Mesendoderm (in vitro differentiated cells): ENCODE measurements at regions not wholly inside any gene's neighbourhood (a gene's known extent, or its start where the extent isn't known, plus 50 kb on each side); places are given as distances from the start of the nearest gene placed in this dataset.

Source experiments
- DNase-seq: peaks from one replicate; pipeline ENCODE4 v3.0.0; 2013
- H2AK5ac ChIP-seq: 2 replicates; pipeline ENCODE4 v1.6.1; 2013; ENCODE audit warnings: low read length, inconsistent platforms
- H2BK120ac ChIP-seq: 2 replicates; pipeline ENCODE4 v1.6.1; 2013; ENCODE audit warnings: low read depth, mild to moderate bottlenecking, low read length, moderate library complexity, mixed read lengths
- H2BK15ac ChIP-seq: replicated peaks from 2 replicates; pipeline ENCODE4 v1.6.1; 2013; ENCODE audit warnings: low read depth, mild to moderate bottlenecking, moderate library complexity
- H2BK5ac ChIP-seq: 2 replicates; pipeline ENCODE4 v1.6.1; 2013; ENCODE audit warnings: low read length, inconsistent platforms
- H3K18ac ChIP-seq: 2 replicates; pipeline ENCODE4 v1.6.1; 2013; ENCODE audit warnings: mild to moderate bottlenecking, low read length, mixed read lengths
- H3K23ac ChIP-seq: one replicate; pipeline ENCODE4 v1.6.1; 2013; ENCODE audit warnings: low read length
- H3K27ac ChIP-seq: 2 replicates; pipeline ENCODE4 v1.5.1; 2013; ENCODE audit warnings: low read depth, mild to moderate bottlenecking, inconsistent platforms, low read length, moderate library complexity
- H3K27me3 ChIP-seq: 2 replicates; pipeline ENCODE4 v1.6.1; 2013; ENCODE audit warnings: low read length, control low read depth, mild to moderate bottlenecking, inconsistent platforms; ENCODE audit not compliant: insufficient read depth, poor library complexity
- H3K36me3 ChIP-seq: 2 replicates; pipeline ENCODE4 v1.6.1; 2013; ENCODE audit warnings: low read length, inconsistent platforms; ENCODE audit not compliant: control insufficient read depth, insufficient read depth
- H3K4ac ChIP-seq: one replicate; pipeline ENCODE4 v1.6.1; 2013; ENCODE audit warnings: low read depth, mild to moderate bottlenecking, low read length, moderate library complexity
- H3K4me1 ChIP-seq: 2 replicates; pipeline ENCODE4 v1.6.1; 2013; ENCODE audit warnings: low read depth, low read length, inconsistent platforms; ENCODE audit not compliant: control insufficient read depth
- H3K4me2 ChIP-seq: 2 replicates; pipeline ENCODE4 v1.6.1; 2013; ENCODE audit warnings: low read length
- H3K4me3 ChIP-seq: 2 replicates; pipeline ENCODE4 v1.5.1; 2013; ENCODE audit warnings: mild to moderate bottlenecking, low read length
- H3K56ac ChIP-seq: one replicate; pipeline ENCODE4 v1.6.1; 2013; ENCODE audit warnings: low read length
- H3K79me1 ChIP-seq: 2 replicates; pipeline ENCODE4 v1.6.1; 2013; ENCODE audit warnings: low read length, inconsistent platforms
- H3K79me2 ChIP-seq: 2 replicates; pipeline ENCODE4 v1.6.1; 2013; ENCODE audit warnings: mild to moderate bottlenecking, low read length; ENCODE audit not compliant: control insufficient read depth, insufficient read depth
- H3K9ac ChIP-seq: 2 replicates; pipeline ENCODE4 v1.6.1; 2013; ENCODE audit warnings: low read length, inconsistent platforms
- H4K5ac ChIP-seq: one replicate; pipeline ENCODE4 v1.6.1; 2013; ENCODE audit warnings: low read length
- H4K8ac ChIP-seq: one replicate; pipeline ENCODE4 v1.6.1; 2013; ENCODE audit warnings: low read depth, mild to moderate bottlenecking, control low read depth, low read length, moderate library complexity
- WGBS: extraction: QIAGEN DNeasy Blood & Tissue Kit; methylation state at CpG from one replicate; pipeline ENCODE4 v1.1.7; 2013; ENCODE audit warnings: low lambda C conversion rate, missing lambda C conversion rate; ENCODE audit not compliant: insufficient coverage; ENCODE audit errors: extremely low coverage; 5-methylcytosine and 5-hydroxymethylcytosine counted together

DNA sequence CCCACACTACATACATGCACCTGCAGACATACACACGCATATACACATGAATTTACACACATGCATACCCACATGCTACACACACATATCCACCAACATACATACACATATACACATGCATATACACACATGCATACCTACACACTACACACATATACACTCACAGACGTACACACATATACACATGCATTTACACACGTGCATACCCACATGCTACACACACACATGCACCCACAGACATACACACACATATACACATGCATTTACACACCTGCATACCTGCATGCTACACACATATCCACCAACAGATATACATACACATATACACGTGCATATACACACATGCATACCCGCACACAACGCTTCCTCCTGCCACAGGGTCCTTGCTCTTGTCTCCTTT, 61.2 kb upstream of the SLC25A33 start:
- no CpG with 5 or more reads among the region's 6 CpGs for WGBS

DNA sequence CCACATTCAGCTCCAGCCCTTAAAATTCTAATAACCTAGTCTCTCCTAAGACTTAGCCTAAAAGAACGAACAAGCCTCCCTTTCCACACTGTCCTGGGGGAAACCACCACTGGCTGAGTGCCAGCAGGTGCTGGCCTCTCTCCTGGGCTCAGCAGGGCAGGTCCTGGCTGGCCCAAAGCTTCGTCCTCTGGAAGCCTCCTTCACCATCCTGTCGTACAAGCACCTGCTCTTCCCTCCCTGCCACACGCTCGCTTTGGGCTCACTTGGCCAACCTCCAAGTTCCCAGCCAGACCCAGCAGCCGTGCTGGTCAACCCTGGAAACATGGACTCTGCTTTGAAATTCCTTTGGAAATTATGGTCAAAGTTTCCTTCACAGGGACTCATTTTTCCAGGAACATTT, 58.2 kb upstream of the SLC25A33 start:
- Histone ChIP-seq H3K79me1 (no peaks in the 10 kb centered on the region), H4K5ac (no peak overlapping the region), H3K4me2 (no peak overlapping the region), H3K27ac (no peak overlapping the region), H3K23ac (no peak overlapping the region), H3K56ac (no peak overlapping the region), H2BK5ac (no peak overlapping the region), H2BK15ac (no peak overlapping the region), H3K4ac (no peak overlapping the region), H3K4me3 (no peak overlapping the region), H3K27me3 (no peaks in the 10 kb centered on the region), H3K9ac (no peak overlapping the region), H3K4me1 (no peaks in the 10 kb centered on the region), H3K18ac (no peak overlapping the region), H3K36me3 (no peaks in the 10 kb centered on the region), H3K79me2 (no peaks in the 10 kb centered on the region), H2AK5ac (no peak overlapping the region), H4K8ac (no peak overlapping the region), H2BK120ac (no peak overlapping the region)
- WGBS: no CpG with 5 or more reads among the region's 6 CpGs
- DNase-seq: no peak

More for the DNA sequence above, 61.2 kb upstream of the SLC25A33 start:
- no peak overlapping the region for H3K4me3 ChIP-seq
- H3K4me2 ChIP-seq: no peak overlapping the region
- no peak overlapping the region for H3K4ac ChIP-seq
- H3K27ac ChIP-seq: no peak overlapping the region
- H3K23ac ChIP-seq: no peak overlapping the region
- H2BK15ac ChIP-seq: no peak overlapping the region
- H3K18ac ChIP-seq: no peak overlapping the region
- no peaks in the 10 kb centered on the region for H3K4me1 ChIP-seq
- no peak for DNase-seq
- H3K79me1 ChIP-seq: no peaks in the 10 kb centered on the region
- H3K27me3 ChIP-seq: no peaks in the 10 kb centered on the region
- H3K79me2 ChIP-seq: no peaks in the 10 kb centered on the region
- H3K9ac ChIP-seq: no peak overlapping the region
- H3K56ac ChIP-seq: no peak overlapping the region
- no peak overlapping the region for H2BK5ac ChIP-seq
- no peak overlapping the region for H4K8ac ChIP-seq
- H3K36me3 ChIP-seq: no peaks in the 10 kb centered on the region
- no peak overlapping the region for H2BK120ac ChIP-seq
- H2AK5ac ChIP-seq: no peak overlapping the region
- no peak overlapping the region for H4K5ac ChIP-seq

DNA sequence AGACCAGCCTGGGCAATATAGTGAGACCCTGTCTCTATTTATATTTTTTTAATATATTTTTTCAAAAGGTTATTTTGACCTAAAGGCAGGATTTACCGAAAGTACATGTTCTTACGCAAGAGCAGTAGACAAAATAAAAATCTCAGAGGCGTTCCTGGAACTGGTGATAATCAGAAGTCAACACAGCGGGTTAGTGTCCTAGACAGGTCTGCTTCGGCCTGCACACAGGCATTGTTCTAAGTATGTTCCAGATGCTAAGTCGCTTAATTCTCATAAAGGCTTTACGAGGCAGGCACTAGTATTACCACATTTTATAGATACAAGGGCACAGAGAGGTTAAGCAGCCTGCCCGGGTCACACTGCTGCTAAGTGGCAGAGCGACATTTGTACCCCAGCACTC, 56.9 kb upstream of the SLC25A33 start:
- no peak overlapping the region for H2BK15ac ChIP-seq
- no peak overlapping the region for H4K5ac ChIP-seq
- no peaks in the 10 kb centered on the region for H3K27me3 ChIP-seq
- H2BK120ac ChIP-seq: no peak overlapping the region
- no peaks in the 10 kb centered on the region for H3K36me3 ChIP-seq
- no peak overlapping the region for H3K56ac ChIP-seq
- H3K4me1 ChIP-seq: no peaks in the 10 kb centered on the region
- no peak overlapping the region for H3K4me2 ChIP-seq
- no peak overlapping the region for H3K4ac ChIP-seq
- H3K9ac ChIP-seq: no peak overlapping the region
- no peak overlapping the region for H2BK5ac ChIP-seq
- no peak overlapping the region for H3K23ac ChIP-seq
- H4K8ac ChIP-seq: no peak overlapping the region
- H3K79me1 ChIP-seq: no peaks in the 10 kb centered on the region
- H3K4me3 ChIP-seq: no peak overlapping the region
- no peak overlapping the region for H3K27ac ChIP-seq
- DNase-seq: no peak
- H3K79me2 ChIP-seq: no peaks in the 10 kb centered on the region
- H2AK5ac ChIP-seq: no peak overlapping the region
- no CpG with 5 or more reads among the region's 9 CpGs for WGBS
- no peak overlapping the region for H3K18ac ChIP-seq

DNA sequence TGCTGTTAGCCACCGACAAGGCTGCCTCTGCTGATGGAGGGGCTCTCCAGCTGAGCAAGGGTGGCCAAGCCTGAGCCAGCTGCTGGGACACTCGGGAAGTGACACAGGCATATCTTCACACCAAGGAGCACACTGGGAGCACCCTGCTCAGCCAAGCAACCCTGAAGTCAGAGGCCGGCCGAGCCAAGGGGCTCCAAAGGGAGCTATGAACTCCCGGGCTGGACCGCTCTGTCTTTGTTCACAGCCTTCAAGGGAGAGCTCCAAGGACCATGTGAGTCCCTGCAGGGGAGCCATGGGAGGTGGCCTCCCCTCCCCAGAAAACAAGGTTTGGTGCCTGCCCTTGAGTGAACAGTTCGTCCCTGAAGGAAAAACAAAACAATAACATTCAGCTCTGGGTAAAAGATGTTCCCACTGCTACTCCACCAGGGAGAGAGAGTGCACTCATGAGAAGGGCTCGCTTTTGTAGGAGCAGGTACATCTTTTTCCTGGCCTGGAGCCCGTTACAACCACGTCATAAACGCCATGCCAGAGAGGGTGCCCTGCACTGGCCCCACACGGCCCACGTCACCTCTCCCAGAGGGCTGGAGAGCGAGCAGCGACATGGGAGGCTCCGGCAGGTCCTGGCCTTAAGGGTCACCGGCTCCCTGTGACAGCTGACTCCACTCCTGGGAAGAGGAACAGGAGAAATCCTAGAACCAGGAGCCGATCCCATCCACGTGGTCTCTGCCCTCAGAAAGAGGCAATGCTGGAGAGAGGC, 56.3 kb upstream of the SLC25A33 start:
- Histone ChIP-seq H2AK5ac (no peak overlapping the region), H3K79me2 (no peaks in the 10 kb centered on the region), H3K4me3 (no peak overlapping the region), H2BK120ac (no peak overlapping the region), H2BK5ac (no peak overlapping the region), H3K36me3 (no peaks in the 10 kb centered on the region), H4K8ac (no peak overlapping the region), H3K56ac (no peak overlapping the region), H3K4ac (no peak overlapping the region), H4K5ac (no peak overlapping the region), H3K79me1 (no peaks in the 10 kb centered on the region), H3K4me1 (no peaks in the 10 kb centered on the region), H3K27me3 (no peaks in the 10 kb centered on the region), H3K4me2 (no peak overlapping the region), H3K9ac (no peak overlapping the region), H2BK15ac (no peak overlapping the region), H3K23ac (no peak overlapping the region), H3K27ac (no peak overlapping the region), H3K18ac (no peak overlapping the region)
- no CpG with 5 or more reads among the region's 19 CpGs for WGBS
- no peak for DNase-seq

DNA sequence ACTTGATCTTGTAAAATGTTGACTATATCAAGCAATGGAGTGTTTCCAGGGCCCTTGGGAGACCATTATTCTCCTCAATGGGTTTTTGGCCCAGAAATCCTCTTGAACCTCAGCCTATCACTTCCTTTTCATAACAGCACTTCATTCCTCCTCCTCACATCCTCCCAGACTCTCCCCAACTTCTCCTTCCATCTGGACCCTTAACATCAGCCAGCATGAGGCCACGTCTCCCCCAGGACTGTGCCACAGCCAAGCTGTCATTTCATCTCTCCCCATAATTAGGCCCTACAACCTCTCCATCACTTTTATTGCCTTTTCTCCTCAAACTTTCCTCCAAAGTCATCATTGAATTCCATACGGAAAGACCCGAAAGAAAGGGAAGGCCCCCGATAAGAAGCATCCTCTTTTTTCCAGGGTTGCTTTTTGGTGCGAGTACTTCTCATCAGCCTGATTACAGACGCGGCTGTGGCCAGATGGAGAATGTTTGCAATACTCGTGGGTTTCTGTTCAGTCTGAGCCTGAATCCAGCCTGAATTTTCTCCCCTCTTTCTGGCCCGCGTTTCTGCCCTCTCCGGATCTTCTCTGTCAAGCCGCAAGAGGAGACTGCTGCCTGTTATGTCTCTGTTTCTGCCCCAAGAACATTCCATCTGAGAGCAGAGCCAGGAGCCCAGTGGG, 52.7 kb upstream of the SLC25A33 start:
- H2BK5ac ChIP-seq: no peak overlapping the region
- H3K4me1 ChIP-seq: no peaks in the 10 kb centered on the region
- no peak overlapping the region for H3K4ac ChIP-seq
- H2BK120ac ChIP-seq: no peak overlapping the region
- H4K8ac ChIP-seq: no peak overlapping the region
- H3K23ac ChIP-seq: no peak overlapping the region
- no CpG with 5 or more reads among the region's 12 CpGs for WGBS
- no peaks in the 10 kb centered on the region for H3K36me3 ChIP-seq
- no peaks in the 10 kb centered on the region for H3K79me2 ChIP-seq
- H3K4me2 ChIP-seq: no peak overlapping the region
- H2BK15ac ChIP-seq: no peak overlapping the region
- no peak overlapping the region for H3K18ac ChIP-seq
- H3K79me1 ChIP-seq: no peaks in the 10 kb centered on the region
- H4K5ac ChIP-seq: no peak overlapping the region
- no peaks in the 10 kb centered on the region for H3K27me3 ChIP-seq
- no peak overlapping the region for H2AK5ac ChIP-seq
- H3K4me3 ChIP-seq: no peak overlapping the region
- no peak overlapping the region for H3K56ac ChIP-seq
- no peak overlapping the region for H3K9ac ChIP-seq
- H3K27ac ChIP-seq: no peak overlapping the region
- no peak for DNase-seq
